Parathyroid adenoma (tissue), 2 donors: ENCODE measurements at regions not wholly inside any gene's neighbourhood (a gene's known extent, or its start where the extent isn't known, plus 50 kb on each side); places are given as distances from the start of the nearest gene placed in this dataset.

Experiments used
- H2AFZ ChIP-seq: fragments of 300-600 bp; sonication (generic); one replicate; pipeline ENCODE4 v1.7.0; 2017; ENCODE audit warnings: antibody characterized with exemption, mild to moderate bottlenecking
- H3K27ac ChIP-seq: fragments of 300-600 bp; sonication (generic); one replicate; pipeline ENCODE4 v1.7.0; 2017
- H3K27me3 ChIP-seq: fragments of 300-600 bp; sonication (generic); one replicate; pipeline ENCODE4 v1.7.0; 2017; ENCODE audit warnings: low read length; ENCODE audit not compliant: control insufficient read depth, insufficient read depth
- H3K36me3 ChIP-seq: fragments of 300-600 bp; sonication (generic); one replicate; pipeline ENCODE4 v1.7.0; 2017; ENCODE audit warnings: low read length; ENCODE audit not compliant: control insufficient read depth, insufficient read depth
- H3K4me1 ChIP-seq: fragments of 300-600 bp; sonication (generic); one replicate; pipeline ENCODE4 v1.7.0; 2017; ENCODE audit warnings: control low read depth
- H3K4me2 ChIP-seq: fragments of 300-600 bp; sonication (generic); one replicate; pipeline ENCODE4 v1.7.0; 2017; ENCODE audit warnings: low read length
- H3K4me3 ChIP-seq: fragments of 300-600 bp; sonication (generic); one replicate; pipeline ENCODE4 v1.7.0; 2017; ENCODE audit warnings: low read depth, low read length
- H3K79me2 ChIP-seq: fragments of 300-600 bp; sonication (generic); one replicate; pipeline ENCODE4 v1.7.0; 2017; ENCODE audit warnings: control low read depth
- H3K9ac ChIP-seq: fragments of 300-600 bp; sonication (generic); one replicate; pipeline ENCODE4 v1.7.0; 2017; ENCODE audit warnings: mild to moderate bottlenecking
- H3K9me3 ChIP-seq: fragments of 300-600 bp; sonication (generic); one replicate; pipeline ENCODE4 v1.7.0; 2017; ENCODE audit warnings: low read length; ENCODE audit not compliant: control insufficient read depth
- TF ChIP-seq, protein P1 (sequence below): fragments of 300-600 bp; sonication (generic); IDR thresholded peaks from one replicate; pipeline ENCODE4 v1.7.0; 2017; ENCODE audit warnings: antibody characterized with exemption, mild to moderate bottlenecking
- donor health status: primary hyperparathyroidism.

DNA sequence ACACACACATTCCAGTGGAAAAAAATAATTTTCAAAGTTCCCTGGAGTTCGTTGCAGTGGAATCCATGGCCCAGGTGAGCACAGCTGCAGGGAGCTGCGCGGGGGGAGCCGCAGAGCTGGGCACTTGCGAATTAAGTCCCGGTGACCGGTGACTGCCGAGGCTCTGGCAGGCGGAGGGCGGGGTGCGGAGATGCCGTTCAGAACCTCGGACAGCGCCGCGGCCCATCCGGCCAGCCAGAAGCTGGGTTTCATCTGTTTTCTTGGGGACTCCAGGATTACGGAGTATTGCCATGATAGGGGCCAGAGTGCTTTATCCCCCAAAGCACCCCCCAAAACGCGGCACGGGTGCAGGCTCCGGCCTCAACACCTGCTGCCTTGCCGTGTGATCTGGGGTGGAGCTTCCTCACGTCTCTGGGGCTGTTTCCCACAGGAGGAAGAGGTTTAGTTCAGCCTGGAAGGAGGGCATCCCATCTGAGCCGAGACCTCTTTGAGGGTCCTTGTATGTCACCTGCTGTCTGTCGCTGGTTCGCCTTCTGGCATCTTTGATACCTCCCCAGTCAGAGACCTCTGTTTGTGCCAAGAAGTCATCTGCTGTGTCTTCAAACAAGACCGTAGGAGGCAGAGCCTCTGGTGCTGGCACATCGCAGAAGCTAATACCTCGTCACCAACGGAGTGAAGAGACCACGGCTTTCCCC, 99.4 kb downstream of the YTHDF1 start:
- Histone ChIP-seq H3K4me3 (no peak overlapping the region), H3K9ac (no peak overlapping the region), H3K79me2 (no peaks in the 10 kb centered on the region), H3K9me3 (no peaks in the 10 kb centered on the region), H3K27ac (no peak overlapping the region), H2AFZ (no peak overlapping the region), H3K4me2 (no peak overlapping the region), H3K27me3 (no peaks in the 10 kb centered on the region), H3K4me1 (no peaks in the 10 kb centered on the region), H3K36me3 (no peaks in the 10 kb centered on the region)
- TF ChIP-seq, protein P1, sequence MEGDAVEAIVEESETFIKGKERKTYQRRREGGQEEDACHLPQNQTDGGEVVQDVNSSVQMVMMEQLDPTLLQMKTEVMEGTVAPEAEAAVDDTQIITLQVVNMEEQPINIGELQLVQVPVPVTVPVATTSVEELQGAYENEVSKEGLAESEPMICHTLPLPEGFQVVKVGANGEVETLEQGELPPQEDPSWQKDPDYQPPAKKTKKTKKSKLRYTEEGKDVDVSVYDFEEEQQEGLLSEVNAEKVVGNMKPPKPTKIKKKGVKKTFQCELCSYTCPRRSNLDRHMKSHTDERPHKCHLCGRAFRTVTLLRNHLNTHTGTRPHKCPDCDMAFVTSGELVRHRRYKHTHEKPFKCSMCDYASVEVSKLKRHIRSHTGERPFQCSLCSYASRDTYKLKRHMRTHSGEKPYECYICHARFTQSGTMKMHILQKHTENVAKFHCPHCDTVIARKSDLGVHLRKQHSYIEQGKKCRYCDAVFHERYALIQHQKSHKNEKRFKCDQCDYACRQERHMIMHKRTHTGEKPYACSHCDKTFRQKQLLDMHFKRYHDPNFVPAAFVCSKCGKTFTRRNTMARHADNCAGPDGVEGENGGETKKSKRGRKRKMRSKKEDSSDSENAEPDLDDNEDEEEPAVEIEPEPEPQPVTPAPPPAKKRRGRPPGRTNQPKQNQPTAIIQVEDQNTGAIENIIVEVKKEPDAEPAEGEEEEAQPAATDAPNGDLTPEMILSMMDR: no peak

DNA sequence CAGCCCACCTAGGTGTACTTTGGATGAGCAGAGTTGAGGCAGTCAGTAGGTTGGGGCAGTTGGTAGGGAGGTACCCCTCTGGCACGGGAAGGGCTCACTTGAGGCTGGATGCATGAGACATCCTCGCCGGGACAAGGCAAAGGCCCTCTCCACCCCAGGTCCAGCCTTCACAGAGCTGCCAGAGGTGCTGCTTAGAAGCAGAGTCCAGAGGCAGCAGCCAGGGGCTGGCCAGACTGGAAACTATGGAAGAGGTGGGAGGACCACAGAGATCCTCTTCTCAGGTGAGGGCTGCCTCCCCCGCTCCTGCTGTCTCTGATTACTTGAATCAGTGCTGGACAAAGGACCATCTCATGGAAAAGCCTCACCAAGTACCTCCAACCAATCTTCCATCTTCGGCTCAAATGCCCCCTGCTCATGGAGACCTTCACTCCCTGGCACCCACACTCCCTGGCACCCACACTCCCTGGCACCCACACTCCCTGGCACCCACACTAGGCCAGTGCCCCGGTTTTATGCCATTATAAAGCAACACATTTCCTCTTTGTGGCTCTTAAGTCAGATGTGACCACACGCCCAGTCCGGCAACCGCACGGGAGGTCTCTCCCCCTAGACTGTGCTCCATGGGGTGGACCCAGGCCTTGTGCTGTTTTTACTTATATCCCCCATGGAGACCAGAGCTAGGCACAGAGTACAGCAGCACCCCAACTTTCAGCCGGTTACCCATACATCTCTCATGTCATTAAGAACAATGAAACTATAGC, 100.1 kb downstream of the YTHDF1 start:
- Histone ChIP-seq H3K9me3 (no peaks in the 10 kb centered on the region), H3K27ac (no peak overlapping the region), H3K9ac (no peak overlapping the region), H3K4me1 (no peaks in the 10 kb centered on the region), H3K79me2 (no peaks in the 10 kb centered on the region), H2AFZ (no peak overlapping the region), H3K36me3 (no peaks in the 10 kb centered on the region), H3K4me3 (no peak overlapping the region), H3K27me3 (no peaks in the 10 kb centered on the region), H3K4me2 (no peak overlapping the region)
- TF ChIP-seq, protein P1: no peak

DNA sequence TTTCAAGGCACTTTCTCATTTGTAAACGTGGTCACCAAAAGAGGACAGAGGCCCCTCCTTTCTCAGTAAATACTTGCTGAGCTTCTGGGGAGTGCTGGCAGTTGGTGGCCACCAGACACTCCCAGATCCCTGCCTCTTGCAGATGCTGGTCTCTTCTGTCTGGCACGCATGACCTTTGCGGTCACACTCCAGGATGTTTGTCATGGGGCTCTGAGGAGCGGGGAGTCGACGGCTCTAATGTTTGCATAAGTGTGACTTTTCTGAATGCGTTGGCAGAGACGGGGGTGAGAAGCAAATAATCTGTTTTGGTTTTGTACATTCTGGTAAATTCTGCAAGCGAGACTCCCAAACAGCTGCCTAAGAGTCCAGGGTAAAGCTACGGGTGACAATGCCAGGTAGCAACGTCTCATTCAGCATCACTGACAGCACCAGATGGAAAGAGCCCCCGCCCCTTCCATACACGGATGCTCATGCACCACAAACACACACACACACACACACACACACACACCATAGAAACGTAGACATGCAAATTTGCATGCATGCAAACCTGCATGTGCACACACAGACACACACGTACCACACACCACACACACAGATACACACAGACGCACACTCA, 101.1 kb downstream of the YTHDF1 start:
- Histone ChIP-seq H3K36me3 (no peaks in the 10 kb centered on the region), H3K79me2 (no peaks in the 10 kb centered on the region), H3K9ac (no peak overlapping the region), H3K27me3 (no peaks in the 10 kb centered on the region), H3K9me3 (no peaks in the 10 kb centered on the region), H3K4me3 (no peak overlapping the region), H3K27ac (no peak overlapping the region), H3K4me2 (no peak overlapping the region), H2AFZ (no peak overlapping the region), H3K4me1 (no peaks in the 10 kb centered on the region)
- TF ChIP-seq, protein P1: no peak

DNA sequence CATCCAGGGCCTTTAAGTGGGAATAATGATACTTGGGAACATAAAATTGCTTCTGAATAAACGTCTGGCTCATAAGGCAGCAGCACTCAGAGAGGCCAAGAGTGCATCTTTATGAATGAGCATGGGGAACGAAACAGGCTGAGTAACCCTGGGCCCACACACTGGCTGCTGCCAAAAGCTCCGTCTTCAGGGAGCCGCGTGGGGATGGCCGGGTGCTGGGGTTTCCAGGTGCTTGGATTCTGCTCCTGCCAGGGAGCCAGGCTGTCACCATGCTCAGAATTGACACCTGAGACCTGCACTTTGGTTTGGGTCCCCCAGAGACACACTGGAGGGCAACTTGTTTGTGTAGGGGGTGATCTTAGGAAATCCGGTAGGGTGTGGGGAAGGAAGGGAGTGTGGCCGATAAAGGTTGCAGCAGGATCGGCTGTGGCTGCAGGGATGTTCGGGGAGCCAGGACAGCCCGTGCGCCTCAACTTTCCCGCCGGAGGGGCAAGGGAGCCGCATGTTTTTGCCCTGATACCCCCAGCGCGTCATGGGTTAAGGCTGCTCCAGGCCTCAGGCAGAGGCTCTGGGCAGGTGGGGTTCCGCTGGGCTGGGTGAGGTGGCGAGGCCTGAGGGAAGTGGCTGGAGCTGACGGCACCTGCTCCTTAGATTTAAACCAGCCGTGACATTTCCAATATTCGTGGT, 101.8 kb downstream of the YTHDF1 start:
- Histone ChIP-seq H3K4me1 (no peaks in the 10 kb centered on the region), H3K9me3 (no peaks in the 10 kb centered on the region), H3K36me3 (no peaks in the 10 kb centered on the region), H3K4me3 (no peak overlapping the region), H3K27me3 (no peaks in the 10 kb centered on the region), H3K4me2 (no peak overlapping the region), H3K27ac (no peak overlapping the region), H3K9ac (no peak overlapping the region), H3K79me2 (no peaks in the 10 kb centered on the region), H2AFZ (no peak overlapping the region)
- TF ChIP-seq, protein P1: no peak
